A549 (cell line): ENCODE measurements at regions not wholly inside any gene's neighbourhood (a gene's known extent, or its start where the extent isn't known, plus 50 kb on each side); places are given as distances from the start of the nearest gene placed in this dataset.

ENCODE experiments used
- ATAC-seq, 2 experiments: fragments of 200-7000 bp in 1 of 2; fragments of >200 bp in 1 of 2; cut with Nextera tagmentation in 1 of 2; cut with Tn5 transposase in 1 of 2; 3 replicates each; pipeline versions ENCODE4 v1.8.0 to v1.9.1; 2018 to 2020; ENCODE audit warnings: mild to moderate bottlenecking in 1 of 2, moderate library complexity in 1 of 2
- CTCF ChIA-PET: fragments of 300-600 bp; sonication (Branson Sonifier 250); formaldehyde crosslinking; extraction: SDS; loops from one replicate; lab custom pipeline; 2021; ENCODE audit warnings: antibody characterized with exemption, inconsistent platforms; lab: Yijun Ruan, JAX
- POLR2A ChIA-PET: fragments of 350-600 bp; formaldehyde crosslinking; extraction: SDS; loops from one replicate; lab custom pipeline; 2021; ENCODE audit warnings: antibody characterized with exemption, inconsistent platforms; lab: Yijun Ruan, JAX
- DNase-seq, 2 experiments: peaks; one replicate each; pipeline versions ENCODE4 v3.0.0 to v3.0.0-alpha.2; 2011 to 2016; ENCODE audit warnings: low read depth in 1 of 2, low spot score in 1 of 2
- FAIRE-seq: peaks from 2 replicates; lab custom pipeline; 2011; peaks lifted over from hg19 to GRCh38; lab: Jason Lieb, UNC
- H3K27ac ChIP-seq, 2 experiments: fragments of >200 bp; sonication (Bioruptor Twin); formaldehyde crosslinking; 3 replicates each; pipeline ENCODE4 v1.5.1; 2016 to 2017
- H3K4me1 ChIP-seq: fragments of >200 bp; sonication (Bioruptor Twin); formaldehyde crosslinking; 3 replicates; pipeline ENCODE4 v1.6.1; 2016
- H3K4me2 ChIP-seq: fragments of >200 bp; sonication (Bioruptor Twin); formaldehyde crosslinking; 3 replicates; pipeline ENCODE4 v1.6.1; 2016
- H3K4me3 ChIP-seq: fragments of >200 bp; sonication (Bioruptor Twin); formaldehyde crosslinking; 3 replicates; pipeline ENCODE4 v1.5.1; 2016
- H3K9me3 ChIP-seq: fragments of >200 bp; sonication (Bioruptor Twin); formaldehyde crosslinking; 3 replicates; pipeline ENCODE4 v1.6.1; 2016
- BHLHE40 ChIP-seq: IDR thresholded peaks from 2 replicates; pipeline ENCODE4 v1.6.1; 2012; ENCODE audit warnings: low read depth, low read length, inconsistent platforms
- CHD2 ChIP-seq: fragments of 150-350 bp; IDR thresholded peaks from 2 replicates; pipeline ENCODE4 v1.6.1; 2014; ENCODE audit warnings: low read length; ENCODE audit not compliant: partially characterized antibody
- CHD4 ChIP-seq: fragments of 200-600 bp; sonication (generic); IDR thresholded peaks from 2 replicates; pipeline ENCODE4 v1.6.1; 2016; ENCODE audit warnings: antibody characterized with exemption, mild to moderate bottlenecking, borderline replicate concordance
- EHF ChIP-seq: fragments of 250-450 bp; sonication (Bioruptor Pico); IDR thresholded peaks from 2 replicates; pipeline ENCODE4 v1.5.0; 2020; ENCODE audit warnings: mild to moderate bottlenecking
- ESRRA ChIP-seq: fragments of 150-350 bp; IDR thresholded peaks from 2 replicates; pipeline ENCODE4 v1.6.1; 2014; ENCODE audit warnings: mild to moderate bottlenecking, low read length, borderline replicate concordance
- HDAC2 ChIP-seq: fragments of 200-600 bp; sonication (generic); IDR thresholded peaks from 2 replicates; pipeline ENCODE4 v1.6.1; 2016
- HOXA7 ChIP-seq: fragments of 250-450 bp; sonication (Bioruptor Pico); IDR thresholded peaks from 2 replicates; pipeline ENCODE4 v1.5.0; 2020; ENCODE audit warnings: mild to moderate bottlenecking, moderate library complexity
- HOXB13 ChIP-seq: fragments of 250-450 bp; sonication (Bioruptor Pico); IDR thresholded peaks from 2 replicates; pipeline ENCODE4 v1.5.0; 2020; ENCODE audit warnings: low read depth, mild to moderate bottlenecking, moderate library complexity
- HOXB5 ChIP-seq: fragments of 250-450 bp; sonication (Bioruptor Pico); IDR thresholded peaks from 2 replicates; pipeline ENCODE4 v1.5.0; 2020; ENCODE audit warnings: mild to moderate bottlenecking, moderate library complexity
- JUN ChIP-seq, 2 experiments: fragments of >200 bp; sonication (Bioruptor Twin); formaldehyde crosslinking; IDR thresholded peaks; 2 replicates in 1 of 2; 3 replicates in 1 of 2; pipeline ENCODE4 v1.6.1; 2016 to 2017
- KDM1A ChIP-seq: fragments of 200-600 bp; sonication (generic); IDR thresholded peaks from 2 replicates; pipeline ENCODE4 v1.6.1; 2016; ENCODE audit warnings: low read depth, mild to moderate bottlenecking
- KDM5A ChIP-seq: fragments of 200-600 bp; sonication (generic); IDR thresholded peaks from 2 replicates; pipeline ENCODE4 v1.6.1; 2016; ENCODE audit warnings: antibody characterized with exemption, mild to moderate bottlenecking
- MAFK ChIP-seq: fragments of 450-650 bp; IDR thresholded peaks from 2 replicates; pipeline ENCODE4 v1.6.1; 2014; ENCODE audit not compliant: partially characterized antibody
- MAX ChIP-seq: IDR thresholded peaks from 2 replicates; pipeline ENCODE4 v1.6.1; 2012
- MYC ChIP-seq: IDR thresholded peaks from 2 replicates; pipeline ENCODE4 v1.6.1; 2012; ENCODE audit warnings: mild to moderate bottlenecking, inconsistent platforms, low read length, improper control_type of control experiment, borderline replicate concordance
- NPAS2 ChIP-seq: fragments of 250-450 bp; sonication (Bioruptor Pico); IDR thresholded peaks from 2 replicates; pipeline ENCODE4 v1.8.0; 2022; ENCODE audit warnings: mild to moderate bottlenecking, moderate library complexity, borderline replicate concordance
- PBX3 ChIP-seq: IDR thresholded peaks from 2 replicates; pipeline ENCODE4 v1.6.1; 2012
- RAD21 ChIP-seq, 2 experiments: fragments of >200 bp in 1 of 2; sonication (Bioruptor Twin) in 1 of 2; formaldehyde crosslinking in 1 of 2; IDR thresholded peaks in 1 of 2; conservative IDR thresholded peaks in 1 of 2; 2 replicates in 1 of 2; 3 replicates in 1 of 2; pipeline ENCODE4 v1.6.1; 2012 to 2018; ENCODE audit warnings: inconsistent platforms in 1 of 2
- REST ChIP-seq: fragments of 200-600 bp; sonication (generic); IDR thresholded peaks from 2 replicates; pipeline ENCODE4 v1.6.1; 2016; ENCODE audit warnings: antibody characterized with exemption, mild to moderate bottlenecking, moderate library complexity
- RNF2 ChIP-seq: fragments of 200-600 bp; sonication (generic); IDR thresholded peaks from 2 replicates; pipeline ENCODE4 v1.6.1; 2016; ENCODE audit warnings: low read depth, mild to moderate bottlenecking, antibody characterized with exemption, moderate library complexity, borderline replicate concordance
- TFCP2L1 ChIP-seq: fragments of 250-450 bp; sonication (Bioruptor Pico); IDR thresholded peaks from 2 replicates; pipeline ENCODE4 v1.5.0; 2021; ENCODE audit warnings: mild to moderate bottlenecking
- TP53 ChIP-seq: fragments of 250-450 bp; sonication (Bioruptor Pico); IDR thresholded peaks from 2 replicates; pipeline ENCODE4 v1.5.0; 2021; ENCODE audit warnings: mild to moderate bottlenecking, moderate library complexity
- USF2 ChIP-seq: fragments of 450-650 bp; IDR thresholded peaks from 2 replicates; pipeline ENCODE4 v1.6.1; 2014; ENCODE audit warnings: antibody characterized with exemption
- ZNF302 ChIP-seq: fragments of 250-450 bp; sonication (Bioruptor Pico); IDR thresholded peaks from 2 replicates; pipeline ENCODE4 v1.9.0; 2021; ENCODE audit warnings: inconsistent platforms, mild to moderate bottlenecking, moderate library complexity
- WGBS: methylation state at CpG from one replicate; pipeline ENCODE4 v1.1.6; 2017; ENCODE audit errors: missing lambda C conversion rate; 5-methylcytosine and 5-hydroxymethylcytosine counted together
- TF ChIP-seq, protein P1 (sequence below): fragments of 250-450 bp; sonication (Bioruptor Pico); IDR thresholded peaks from 2 replicates; pipeline ENCODE4 v1.5.0; 2020; ENCODE audit warnings: low read depth, mild to moderate bottlenecking, moderate library complexity
- TF ChIP-seq, protein P2 (sequence below): fragments of 150-350 bp; IDR thresholded peaks from 2 replicates; pipeline ENCODE4 v1.6.1; 2014; ENCODE audit warnings: low read depth, mild to moderate bottlenecking, low read length

- TF ChIP-seq REST (no peak), HOXB5 (CRISPR knock-in tag) (no peak), HOXA7 (no peak), RNF2 (no peak), TFCP2L1 (CRISPR knock-in tag) (no peak), ESRRA (no peak)
- TF ChIP-seq, protein P1, sequence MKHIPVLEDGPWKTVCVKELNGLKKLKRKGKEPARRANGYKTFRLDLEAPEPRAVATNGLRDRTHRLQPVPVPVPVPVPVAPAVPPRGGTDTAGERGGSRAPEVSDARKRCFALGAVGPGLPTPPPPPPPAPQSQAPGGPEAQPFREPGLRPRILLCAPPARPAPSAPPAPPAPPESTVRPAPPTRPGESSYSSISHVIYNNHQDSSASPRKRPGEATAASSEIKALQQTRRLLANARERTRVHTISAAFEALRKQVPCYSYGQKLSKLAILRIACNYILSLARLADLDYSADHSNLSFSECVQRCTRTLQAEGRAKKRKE (CRISPR knock-in tag) = no peak
These were observed 620.1 kb downstream of the OLFM4 start (continued) for GRCh38 chr13:53648673-53649072.

- ChIA-PET POLR2A (no interaction called here), CTCF (no interaction called here)
- DNase-seq (no peak), FAIRE-seq (no peak), ATAC-seq (no peak)
- TF ChIP-seq MAFK = peak; percentile 38
- no peak for TF ChIP-seq TP53
- Histone ChIP-seq H3K9me3 (no peaks in the 10 kb centered on the region), H3K27ac (no peak overlapping the region), H3K4me1 (no peaks in the 10 kb centered on the region), H3K4me3 (no peak overlapping the region), H3K4me2 (no peak overlapping the region)
- WGBS = 39% methylated on average over 2 of the region's 2 CpGs
These were observed 643.4 kb downstream of the OLFM4 start for GRCh38 chr13:53672005-53672404.

GRCh38 chr13:53683146-53683545 lies 654.5 kb downstream of the OLFM4 start:
- Histone ChIP-seq H3K27ac (no peak overlapping the region), H3K4me3 (no peak overlapping the region), H3K4me2 (no peak overlapping the region), H3K9me3 (no peaks in the 10 kb centered on the region), H3K4me1 (no peaks in the 10 kb centered on the region)
- ChIA-PET CTCF (no interaction called here), POLR2A (no interaction called here)
- FAIRE-seq (no peak), DNase-seq (no peak), ATAC-seq (no peak)
- no peak for TF ChIP-seq JUN (IDR thresholded peaks at IDR 0.05)
- TF ChIP-seq PBX3 = no peak
- no peak for TF ChIP-seq USF2
- no peak for TF ChIP-seq MAX
- TF ChIP-seq HDAC2 = no peak
- TF ChIP-seq, protein P2, sequence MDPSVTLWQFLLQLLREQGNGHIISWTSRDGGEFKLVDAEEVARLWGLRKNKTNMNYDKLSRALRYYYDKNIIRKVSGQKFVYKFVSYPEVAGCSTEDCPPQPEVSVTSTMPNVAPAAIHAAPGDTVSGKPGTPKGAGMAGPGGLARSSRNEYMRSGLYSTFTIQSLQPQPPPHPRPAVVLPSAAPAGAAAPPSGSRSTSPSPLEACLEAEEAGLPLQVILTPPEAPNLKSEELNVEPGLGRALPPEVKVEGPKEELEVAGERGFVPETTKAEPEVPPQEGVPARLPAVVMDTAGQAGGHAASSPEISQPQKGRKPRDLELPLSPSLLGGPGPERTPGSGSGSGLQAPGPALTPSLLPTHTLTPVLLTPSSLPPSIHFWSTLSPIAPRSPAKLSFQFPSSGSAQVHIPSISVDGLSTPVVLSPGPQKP = no peak
- TF ChIP-seq BHLHE40 = no peak
- TF ChIP-seq ZNF302 (CRISPR knock-in tag) = no peak
- no peak for TF ChIP-seq CHD4
- no peak for TF ChIP-seq EHF (CRISPR knock-in tag)
- TF ChIP-seq CHD2 = no peak
- TF ChIP-seq, protein P1 (CRISPR knock-in tag) = no peak
- no peak for TF ChIP-seq MYC
- TF ChIP-seq NPAS2 = no peak
- TF ChIP-seq KDM1A = no peak
- TF ChIP-seq HOXB13 (CRISPR knock-in tag) = no peak
- no peak for TF ChIP-seq KDM5A
- TF ChIP-seq RAD21 (conservative IDR thresholded peaks at IDR 0.05 in 1 of 2, IDR thresholded peaks at IDR 0.05 in 1 of 2) = no peak
- 0% methylated on average over 1 of the region's 1 CpG for WGBS
